HepG2 (cell line): ENCODE measurements at regions not wholly inside any gene's neighbourhood (a gene's known extent, or its start where the extent isn't known, plus 50 kb on each side); places are given as distances from the start of the nearest gene placed in this dataset.
A peak's percentile ranks its signal among the peaks of the same experiment; 100 is the strongest.

Source experiments
- EZH2 ChIP-seq: conservative IDR thresholded peaks from 2 replicates; pipeline ENCODE4 v1.6.1; 2012; ENCODE audit warnings: mild to moderate bottlenecking, low read depth, low read length, moderate library complexity
- GATAD2A ChIP-seq: IDR thresholded peaks from 2 replicates; pipeline ENCODE4 v1.6.1; 2016
- KLF16 ChIP-seq, 2 experiments: sonication (generic) in 1 of 2; formaldehyde crosslinking in 1 of 2; IDR thresholded peaks; 2 replicates each; pipeline versions ENCODE4 v1.6.1 to v1.8.0; 2016 to 2023; ENCODE audit warnings: missing genetic modification reagents in 2 of 2, missing compliant biosample characterization in 1 of 2
- MEIS1 ChIP-seq: sonication (generic); formaldehyde crosslinking; IDR thresholded peaks from 2 replicates; pipeline ENCODE4 v1.9.0; 2021; ENCODE audit warnings: mild to moderate bottlenecking, missing genetic modification reagents, moderate library complexity, borderline replicate concordance
- MIER2 ChIP-seq: IDR thresholded peaks from 2 replicates; pipeline ENCODE4 v1.6.1; 2016; ENCODE audit warnings: missing biosample characterization, missing genetic modification reagents
- POLR2AphosphoS5 ChIP-seq: IDR thresholded peaks from 2 replicates; pipeline ENCODE4 v1.6.1; 2012; ENCODE audit warnings: low read depth, low read length
- RFX5 ChIP-seq: IDR thresholded peaks from 2 replicates; pipeline ENCODE4 v1.6.1; 2011; ENCODE audit warnings: low read depth, low read length, improper control_type of control experiment
- ZKSCAN1 ChIP-seq: fragments of 150-350 bp; IDR thresholded peaks from 2 replicates; pipeline ENCODE4 v1.6.1; 2014; ENCODE audit warnings: low read length
- ZNF468 ChIP-seq: sonication (generic); formaldehyde crosslinking; IDR thresholded peaks from 2 replicates; pipeline ENCODE4 v1.8.0; 2022; ENCODE audit warnings: mild to moderate bottlenecking, moderate library complexity, missing genetic modification reagents
- TF ChIP-seq, protein P1 (sequence below): sonication (generic); formaldehyde crosslinking; IDR thresholded peaks from 2 replicates; pipeline ENCODE4 v1.4.0; 2020; ENCODE audit warnings: missing genetic modification reagents
- TF ChIP-seq, protein P2 (sequence below): sonication (generic); formaldehyde crosslinking; IDR thresholded peaks from 2 replicates; pipeline ENCODE4 v1.5.0; 2020; ENCODE audit warnings: mild to moderate bottlenecking, missing genetic modification reagents, moderate library complexity

DNA sequence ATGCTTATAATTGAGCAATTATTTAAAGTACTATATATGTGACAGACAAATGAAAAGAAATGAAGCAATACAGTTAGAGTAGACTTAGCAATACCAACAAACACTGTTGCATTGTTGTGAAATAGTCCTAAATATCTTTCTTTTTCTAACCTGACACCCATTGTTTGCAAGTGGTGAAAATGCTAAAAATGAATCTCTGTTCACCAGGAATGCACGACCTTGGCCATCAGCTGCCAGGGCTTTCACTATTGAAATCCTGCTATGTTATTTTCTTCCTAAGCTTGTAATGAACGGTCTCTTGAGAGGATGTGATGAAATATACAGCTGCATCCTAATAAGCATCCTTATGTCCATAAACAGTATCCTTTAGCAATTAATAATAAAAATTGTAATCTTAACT is 136.2 kb upstream of the MGAT5 start:
- TF ChIP-seq ZNF468 (CRISPR knock-in tag) = no peak
- no peak for TF ChIP-seq MIER2 (CRISPR knock-in tag)
- no peak for TF ChIP-seq POLR2AphosphoS5
- no peak for TF ChIP-seq ZKSCAN1
- no peak for TF ChIP-seq EZH2
- TF ChIP-seq KLF16 (CRISPR knock-in tag; IDR thresholded peaks at IDR 0.05) = no peak
- TF ChIP-seq, protein P1, sequence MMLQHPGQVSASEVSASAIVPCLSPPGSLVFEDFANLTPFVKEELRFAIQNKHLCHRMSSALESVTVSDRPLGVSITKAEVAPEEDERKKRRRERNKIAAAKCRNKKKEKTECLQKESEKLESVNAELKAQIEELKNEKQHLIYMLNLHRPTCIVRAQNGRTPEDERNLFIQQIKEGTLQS (CRISPR knock-in tag) = no peak
- TF ChIP-seq GATAD2A = peak; percentile 38; the same call in 1 of the 2 replicates
- TF ChIP-seq MEIS1 = no peak
- TF ChIP-seq RFX5 = no peak
- TF ChIP-seq, protein P2, sequence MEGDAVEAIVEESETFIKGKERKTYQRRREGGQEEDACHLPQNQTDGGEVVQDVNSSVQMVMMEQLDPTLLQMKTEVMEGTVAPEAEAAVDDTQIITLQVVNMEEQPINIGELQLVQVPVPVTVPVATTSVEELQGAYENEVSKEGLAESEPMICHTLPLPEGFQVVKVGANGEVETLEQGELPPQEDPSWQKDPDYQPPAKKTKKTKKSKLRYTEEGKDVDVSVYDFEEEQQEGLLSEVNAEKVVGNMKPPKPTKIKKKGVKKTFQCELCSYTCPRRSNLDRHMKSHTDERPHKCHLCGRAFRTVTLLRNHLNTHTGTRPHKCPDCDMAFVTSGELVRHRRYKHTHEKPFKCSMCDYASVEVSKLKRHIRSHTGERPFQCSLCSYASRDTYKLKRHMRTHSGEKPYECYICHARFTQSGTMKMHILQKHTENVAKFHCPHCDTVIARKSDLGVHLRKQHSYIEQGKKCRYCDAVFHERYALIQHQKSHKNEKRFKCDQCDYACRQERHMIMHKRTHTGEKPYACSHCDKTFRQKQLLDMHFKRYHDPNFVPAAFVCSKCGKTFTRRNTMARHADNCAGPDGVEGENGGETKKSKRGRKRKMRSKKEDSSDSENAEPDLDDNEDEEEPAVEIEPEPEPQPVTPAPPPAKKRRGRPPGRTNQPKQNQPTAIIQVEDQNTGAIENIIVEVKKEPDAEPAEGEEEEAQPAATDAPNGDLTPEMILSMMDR (CRISPR knock-in tag) = no peak
